ENCODE measurements at regions not wholly inside any gene's neighbourhood (a gene's known extent, or its start where the extent isn't known, plus 50 kb on each side); places are given as distances from the start of the nearest gene placed in this dataset.

- no peak for DNase-seq
Observed at GRCh38 chr17:77593081-77593480, 365.4 kb upstream of the TNRC6C start.

GRCh38 chr17:77594416-77595209, 363.9 kb upstream of the TNRC6C start:
- DNase-seq = no peak

DNA sequence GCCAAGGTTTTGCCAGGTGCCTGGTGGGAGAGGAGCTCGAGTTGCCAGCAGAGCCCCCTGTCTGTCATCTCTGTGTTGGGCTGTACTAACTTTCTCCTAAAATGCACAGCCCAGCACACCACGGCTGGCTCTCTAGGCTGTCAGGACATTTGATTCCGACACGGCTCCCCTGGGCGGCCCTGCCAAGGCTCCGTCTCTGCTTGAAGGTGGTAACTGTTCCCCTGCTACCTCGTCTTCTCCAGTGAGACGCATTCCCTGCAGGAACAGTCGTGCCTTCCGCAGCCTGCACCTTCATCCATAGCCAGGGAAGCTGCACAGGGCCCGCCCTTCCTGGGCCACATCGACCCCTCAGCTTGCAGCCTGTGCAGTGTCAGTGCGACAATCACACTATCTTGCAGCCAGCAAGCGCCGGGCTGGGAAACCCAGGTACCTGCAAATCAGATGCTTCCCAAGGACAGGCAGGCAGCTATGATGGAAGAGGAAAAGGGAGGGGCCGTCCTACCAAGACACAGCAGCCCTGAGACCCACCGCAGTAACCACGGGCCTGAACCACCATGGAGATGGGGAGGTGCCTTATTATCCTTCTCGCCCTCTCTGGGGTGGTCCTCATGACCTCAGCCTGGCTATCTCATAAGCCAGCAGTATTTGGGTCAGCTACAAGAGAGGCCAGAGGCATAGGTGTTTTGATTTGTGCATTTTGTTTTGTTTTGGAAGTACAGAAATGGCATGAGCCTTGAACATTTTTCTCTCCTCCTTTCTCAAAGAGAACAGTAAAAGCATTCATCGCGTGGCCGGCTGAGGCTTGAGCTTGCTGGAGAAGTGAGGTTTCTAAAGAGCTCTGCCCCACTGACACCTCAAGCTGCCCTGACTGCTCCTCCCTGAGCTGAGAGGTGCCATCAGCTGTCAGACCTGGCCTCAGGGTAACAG, 361.7 kb upstream of the TNRC6C start:
- no peak for DNase-seq

GRCh38 chr17:77597418-77598240, 360.9 kb upstream of the TNRC6C start:
- DNase-seq = no peak

DNA sequence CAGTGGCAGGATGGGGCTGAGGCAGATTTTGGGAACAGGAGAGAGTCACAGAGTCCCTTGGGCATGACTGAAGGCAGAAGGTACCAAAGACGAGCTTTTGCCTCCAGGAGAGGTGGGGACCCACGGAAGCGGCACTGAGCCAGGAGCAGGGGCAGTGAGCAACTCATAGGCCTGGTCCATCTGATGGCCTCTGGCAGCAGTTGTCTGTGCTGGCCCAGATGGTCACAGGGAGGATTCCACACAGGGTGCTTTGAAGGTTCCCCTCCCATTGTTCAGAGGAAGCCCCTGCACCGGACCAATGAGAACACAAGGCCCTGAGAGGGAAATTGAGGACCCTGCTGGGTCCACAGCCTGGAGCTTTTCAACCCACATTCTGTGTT, 360.3 kb upstream of the TNRC6C start:
- no peak for DNase-seq

- no peak for DNase-seq
Observed at GRCh38 chr17:77599699-77600098, 358.8 kb upstream of the TNRC6C start.

GRCh38 chr17:77600346-77600745, 358.2 kb upstream of the TNRC6C start:
- no peak for DNase-seq

GRCh38 chr17:77601054-77601979, 357.2 kb upstream of the TNRC6C start:
- no peak for DNase-seq

- DNase-seq = no peak
Observed at GRCh38 chr17:77602062-77602746, 356.3 kb upstream of the TNRC6C start.

GRCh38 chr17:77602883-77603640, 355.4 kb upstream of the TNRC6C start:
- no peak for DNase-seq

DNA sequence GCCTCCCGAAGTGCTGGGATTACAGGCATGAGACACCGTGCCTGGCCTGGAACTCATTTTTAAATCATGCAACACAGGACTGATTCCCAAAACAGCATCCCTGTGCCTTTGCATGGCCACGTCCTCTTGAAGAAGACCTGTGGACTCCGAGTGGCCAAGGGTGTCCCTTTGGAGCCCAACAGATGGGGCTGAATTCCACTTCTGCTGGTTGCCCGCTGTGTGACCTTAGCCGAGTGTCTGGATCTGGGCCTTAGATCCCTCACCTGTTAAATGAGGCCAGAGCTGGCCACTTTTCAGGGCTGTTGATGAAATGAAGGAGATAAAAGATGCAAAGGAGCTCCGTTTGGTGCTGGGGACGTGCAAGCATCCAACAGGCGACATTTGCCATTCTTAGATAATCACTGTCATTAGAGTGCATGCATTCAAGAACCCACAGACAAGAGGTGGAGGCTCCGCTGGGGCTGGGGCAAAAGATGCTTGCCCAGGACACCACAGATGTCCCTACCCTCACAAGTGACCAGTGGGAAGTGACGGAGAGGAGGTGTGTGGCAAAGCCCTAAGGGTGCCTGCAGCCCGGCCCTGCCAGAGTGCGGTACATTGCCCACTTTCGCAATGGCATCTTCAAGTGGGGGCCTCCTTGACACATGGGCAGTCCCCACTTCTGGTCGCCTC, 354.1 kb upstream of the TNRC6C start:
- DNase-seq = no peak

DNA sequence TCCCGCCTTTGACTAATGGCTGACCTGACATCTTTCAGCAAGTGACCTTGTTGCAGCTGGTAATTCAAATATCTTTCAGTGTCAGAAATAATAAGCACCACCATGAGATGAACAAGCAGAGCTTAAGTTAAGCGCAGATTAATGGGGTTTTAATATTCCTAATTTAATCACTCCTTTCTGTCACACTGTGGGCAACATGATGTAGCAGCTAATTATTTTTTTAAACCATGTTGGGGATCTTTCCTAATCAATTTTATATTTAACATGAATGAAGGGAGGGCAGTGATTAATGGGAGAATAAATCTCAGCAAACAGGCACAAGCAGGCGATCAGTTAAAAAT, 353.6 kb upstream of the TNRC6C start:
- no peak for DNase-seq

DNA sequence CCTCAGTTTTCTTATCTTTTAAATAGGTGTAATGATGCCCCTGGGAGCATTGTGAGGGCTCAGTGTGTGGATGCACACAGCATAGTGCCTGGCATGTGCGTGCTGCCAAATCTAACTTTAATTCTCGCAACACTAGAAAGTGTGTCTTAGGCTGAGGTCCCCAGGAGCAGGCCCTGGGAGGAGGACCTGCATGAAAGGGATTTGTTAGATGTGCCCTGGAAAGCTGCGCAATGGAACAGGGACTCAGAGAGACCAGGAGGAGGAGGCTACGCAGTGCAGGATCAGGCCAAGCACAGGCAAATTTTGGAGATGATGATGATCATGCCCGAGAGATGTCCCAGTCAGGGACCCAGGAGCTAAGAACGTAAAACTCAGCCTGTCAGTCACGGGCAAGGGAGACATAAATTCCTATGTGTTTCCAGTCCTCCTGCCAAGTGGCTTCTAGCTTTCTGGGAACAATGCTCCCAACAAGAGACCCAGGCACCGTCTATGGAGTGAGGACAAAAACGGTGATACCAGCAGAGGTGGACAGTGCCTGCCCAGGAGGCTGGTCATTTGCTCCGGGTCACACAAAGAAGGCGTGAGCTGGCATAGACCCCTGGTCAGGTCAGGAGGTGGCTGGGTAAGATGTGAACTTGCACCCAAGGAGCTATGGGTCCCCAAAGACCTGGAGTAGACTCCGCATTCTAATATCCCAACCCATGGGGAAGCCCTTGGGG, 352.2 kb upstream of the TNRC6C start:
- DNase-seq = no peak

- DNase-seq = no peak
Observed at GRCh38 chr17:77606865-77607210, 351.7 kb upstream of the TNRC6C start.

- DNase-seq = no peak
Observed at GRCh38 chr17:77607606-77608005, 350.9 kb upstream of the TNRC6C start.

DNA sequence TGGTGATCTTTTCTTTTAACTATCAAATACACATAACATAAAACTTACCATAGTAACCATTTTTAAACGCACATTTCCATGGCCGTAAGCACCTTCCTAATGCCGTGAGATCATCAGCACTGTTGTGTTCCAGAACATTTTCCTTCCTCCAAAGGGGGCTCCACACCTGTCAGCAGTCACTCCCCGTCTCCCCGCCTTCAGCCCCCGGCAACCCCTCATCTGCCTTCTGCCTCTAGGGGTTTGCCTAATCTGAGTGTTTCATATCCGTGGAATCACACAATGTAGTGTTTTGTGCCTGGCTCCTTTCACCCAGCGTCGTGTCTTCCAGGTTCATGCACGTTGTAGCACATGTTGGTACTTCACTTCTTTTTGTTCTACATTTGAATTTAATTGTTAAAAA, 350.1 kb upstream of the TNRC6C start:
- DNase-seq = no peak

DNA sequence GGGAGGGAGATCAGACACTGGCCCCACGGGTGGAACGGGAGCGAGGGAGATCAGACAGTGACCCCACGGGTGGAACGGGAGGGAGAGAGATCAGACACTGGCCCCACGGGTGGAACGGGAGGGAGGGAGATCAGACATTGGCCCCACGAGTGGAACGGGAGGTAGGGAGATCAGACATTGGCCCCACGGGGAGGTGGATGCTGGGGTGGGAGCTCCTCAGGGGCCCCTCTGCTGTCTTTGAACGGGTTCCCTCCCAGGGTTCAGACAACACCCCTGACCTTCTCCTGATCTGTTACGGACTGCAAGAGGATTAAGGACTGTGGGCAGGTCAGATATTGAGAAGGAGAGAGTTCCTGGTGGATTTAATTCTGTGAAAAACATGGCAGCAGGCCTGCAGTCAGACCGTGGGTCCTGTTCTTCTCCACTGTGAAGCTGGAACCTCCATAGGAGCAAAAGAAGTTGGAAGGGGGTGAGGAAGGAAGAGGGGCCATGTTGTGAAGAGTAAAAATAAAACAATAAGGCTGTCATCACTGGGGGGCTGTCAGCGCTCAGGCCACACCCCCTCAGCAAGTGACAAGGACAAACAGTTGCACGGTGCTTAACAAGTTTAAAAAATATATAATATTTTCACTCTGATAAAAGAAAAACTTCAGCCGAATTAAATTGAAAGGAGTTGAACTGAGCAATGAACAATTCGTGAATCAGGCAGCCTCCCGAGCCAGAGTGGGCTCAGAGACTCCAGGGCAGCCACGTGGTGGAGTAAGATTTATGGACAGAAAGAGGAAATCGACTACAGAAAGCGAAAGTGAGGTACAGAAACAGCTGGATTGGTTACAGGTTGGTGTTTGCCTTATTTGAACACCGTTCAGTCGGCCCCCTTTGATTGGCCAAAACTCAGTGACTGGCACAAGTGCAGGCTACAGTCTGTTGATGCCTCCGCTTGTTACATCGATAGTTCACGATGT, 348.7 kb upstream of the TNRC6C start:
- no peak for DNase-seq

DNA sequence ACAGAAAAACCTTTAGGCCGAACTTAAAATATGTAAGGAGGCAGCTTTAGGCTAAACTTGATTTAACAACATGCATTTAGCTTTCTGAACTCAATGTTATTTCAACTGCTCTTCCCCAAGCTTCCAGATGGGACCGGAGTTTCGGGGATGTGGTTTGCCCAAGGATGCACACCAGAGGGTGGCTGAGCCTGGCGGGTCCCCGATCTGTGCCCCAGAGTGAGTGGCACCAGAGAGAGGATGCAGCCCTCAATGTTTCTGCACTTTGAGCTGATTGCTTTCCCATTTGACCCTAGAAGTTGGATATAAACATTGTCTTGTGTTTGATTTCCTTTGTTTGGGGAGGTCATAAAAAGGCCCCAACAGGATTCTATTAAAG, 348.0 kb upstream of the TNRC6C start:
- DNase-seq = no peak
